Stimulated activated CD4-positive, alpha-beta T cell treated with anti-CD3 and anti-CD28 coated beads, Interleukin-12 subunit alpha, Interleukin-12 subunit beta, amount 100 ng/mL, for 4 hours (primary cell): ENCODE measurements at regions not wholly inside any gene's neighbourhood (a gene's known extent, or its start where the extent isn't known, plus 50 kb on each side); places are given as distances from the start of the nearest gene placed in this dataset.

ENCODE experiments used
- DNase-seq: peaks from one replicate; pipeline ENCODE4 v3.0.0-alpha.2; 2020

DNA sequence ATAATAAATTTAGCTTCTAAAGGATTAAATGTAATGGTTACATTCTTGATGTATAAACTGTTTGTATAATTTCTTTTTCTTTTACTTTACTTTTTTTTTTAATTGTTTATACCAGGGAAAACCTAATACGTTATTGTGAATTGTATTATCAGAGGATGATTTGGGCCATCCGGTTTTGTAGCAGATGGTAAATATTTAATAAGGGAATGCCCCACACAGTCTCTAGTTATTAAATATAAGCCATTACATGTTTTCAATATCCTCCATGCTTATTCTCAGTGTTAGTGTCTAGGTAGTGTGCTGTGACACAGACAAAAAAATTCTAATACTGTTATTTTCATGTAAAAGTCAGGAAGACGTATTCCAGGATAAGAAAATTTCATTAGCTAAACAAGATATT is 553.9 kb downstream of the ZNF804A start:
- DNase-seq = no peak

DNA sequence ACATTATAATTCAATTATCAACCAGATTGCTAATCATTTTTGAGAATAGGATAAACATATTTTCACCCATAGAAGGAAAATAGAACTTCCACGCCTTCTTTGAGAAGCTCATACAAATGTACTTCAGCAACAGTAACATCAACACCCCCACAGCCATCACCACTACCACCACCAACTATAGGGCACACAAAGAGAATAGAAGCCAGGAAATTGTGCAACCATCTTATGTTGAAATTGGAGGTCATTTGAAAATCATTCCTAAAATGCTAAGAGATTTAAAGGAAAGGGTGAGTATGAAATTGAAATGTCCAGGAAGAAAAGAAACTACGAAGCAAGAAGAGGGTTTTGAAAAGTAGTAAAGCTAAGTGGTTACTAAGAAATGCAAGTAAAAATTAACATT is 563.4 kb downstream of the ZNF804A start:
- no peak for DNase-seq

DNA sequence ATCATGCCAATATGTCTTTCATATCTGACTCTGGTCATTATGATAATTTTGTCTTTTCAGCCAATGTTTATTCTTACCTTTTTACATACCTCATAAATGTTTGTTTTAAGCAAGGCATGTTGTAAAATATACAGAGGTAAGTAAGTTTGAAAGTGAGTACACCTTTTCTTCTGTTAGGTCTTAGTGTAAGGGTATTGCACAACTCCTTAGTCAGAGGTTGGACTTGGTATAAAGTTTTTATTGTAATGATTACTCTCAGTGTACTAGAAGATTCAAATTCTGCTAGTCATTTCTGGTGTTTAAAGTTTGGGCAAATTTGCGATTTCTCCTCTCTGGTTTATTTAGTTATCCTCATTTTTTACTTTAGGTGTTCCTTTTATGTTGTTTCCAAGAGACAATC is 564.3 kb upstream of the FSIP2 start:
- no peak for DNase-seq

DNA sequence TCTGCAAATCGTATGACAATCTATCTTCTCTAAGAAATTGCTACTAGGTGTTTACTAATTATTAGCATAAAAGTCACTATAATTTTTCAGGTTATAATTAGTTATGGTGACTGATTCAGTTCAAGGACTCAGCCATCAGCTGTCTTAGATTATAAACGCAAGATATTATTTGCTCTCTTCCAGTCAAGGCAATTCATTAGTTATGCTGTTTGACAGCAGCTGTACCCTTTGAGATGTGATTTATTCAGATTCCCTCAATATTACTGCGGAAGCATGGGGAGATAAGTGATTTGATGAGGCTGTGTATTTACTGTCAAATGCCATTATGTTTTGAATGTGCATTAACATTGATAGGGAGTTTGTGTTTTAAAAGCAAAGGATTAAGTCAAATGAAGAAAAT is 558.9 kb upstream of the FSIP2 start:
- DNase-seq = no peak

DNA sequence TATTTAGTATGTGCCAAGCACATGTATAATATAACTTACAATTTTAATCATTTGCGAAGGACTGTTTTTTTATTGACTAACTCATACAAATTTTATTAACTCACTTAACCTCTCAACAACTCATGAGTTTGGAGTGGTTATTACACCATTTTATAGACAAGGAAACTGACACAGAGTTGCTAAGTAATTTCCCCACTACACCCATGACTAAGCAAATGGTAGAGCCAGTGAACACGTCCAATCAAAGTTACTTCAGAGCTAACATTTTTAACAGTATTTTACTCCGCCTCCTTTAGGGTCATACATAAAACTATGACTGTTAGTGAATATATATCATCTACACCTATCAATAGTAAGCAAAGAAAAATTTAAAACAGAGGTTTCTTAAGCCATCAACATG is 556.7 kb upstream of the FSIP2 start:
- no peak for DNase-seq

DNA sequence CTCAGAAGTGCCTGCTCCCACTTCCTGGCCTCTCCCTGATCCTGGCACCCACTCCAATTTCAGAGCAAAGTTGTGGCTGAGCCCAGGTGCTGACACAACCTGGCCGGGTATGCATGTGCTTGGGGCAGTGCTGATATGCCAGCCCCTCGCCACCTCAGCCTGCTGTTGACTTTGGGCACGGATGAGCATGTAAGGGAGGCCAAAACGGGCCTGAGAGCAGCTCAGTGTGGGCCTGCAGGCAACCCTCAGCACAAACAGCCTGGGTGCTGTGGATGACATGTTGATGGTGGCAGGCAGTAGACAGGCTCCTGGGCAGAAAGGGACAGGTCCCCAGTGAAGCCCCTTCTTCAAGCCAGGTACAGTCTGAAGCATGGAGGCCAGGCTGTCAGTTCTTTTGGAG is 553.6 kb upstream of the FSIP2 start:
- DNase-seq = no peak

DNA sequence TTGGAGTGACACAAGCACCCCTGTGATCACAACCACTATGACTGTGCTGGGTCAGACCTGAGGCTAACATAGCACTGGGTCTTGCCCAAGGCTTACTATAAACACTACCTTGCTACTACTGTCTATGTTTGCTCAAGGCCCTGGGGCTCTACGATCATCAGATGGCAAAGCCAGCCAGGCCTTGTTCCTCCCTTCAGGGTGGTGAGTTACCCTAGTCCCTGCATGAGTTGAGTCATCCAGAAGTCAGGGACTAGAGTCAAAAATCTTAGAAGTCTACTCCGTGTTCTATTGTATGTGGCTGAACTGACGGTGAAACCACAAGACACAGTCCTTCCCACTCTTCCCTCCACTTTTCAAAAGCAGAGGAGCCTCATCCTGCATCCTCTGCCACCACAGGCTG is 551.2 kb upstream of the FSIP2 start:
- no peak for DNase-seq

DNA sequence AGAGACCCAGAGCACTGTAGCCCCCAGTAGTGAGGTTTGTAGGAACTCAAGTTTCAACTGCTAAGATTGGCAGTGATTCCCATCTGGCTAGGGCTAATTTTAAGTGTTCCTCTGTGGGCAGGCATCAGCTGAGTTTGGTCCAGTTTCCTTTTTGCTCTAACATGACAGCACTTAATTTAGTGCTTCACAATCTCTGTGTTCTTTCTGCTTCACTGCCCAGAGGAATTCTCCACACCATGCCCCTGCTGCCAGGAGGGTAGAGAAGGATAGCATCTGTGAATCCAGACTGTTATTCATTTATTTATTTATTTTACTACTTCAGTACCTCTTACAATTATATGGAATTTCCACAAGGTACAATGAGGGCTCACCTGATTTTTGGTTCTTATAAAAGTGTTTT is 549.9 kb upstream of the FSIP2 start:
- DNase-seq = no peak

DNA sequence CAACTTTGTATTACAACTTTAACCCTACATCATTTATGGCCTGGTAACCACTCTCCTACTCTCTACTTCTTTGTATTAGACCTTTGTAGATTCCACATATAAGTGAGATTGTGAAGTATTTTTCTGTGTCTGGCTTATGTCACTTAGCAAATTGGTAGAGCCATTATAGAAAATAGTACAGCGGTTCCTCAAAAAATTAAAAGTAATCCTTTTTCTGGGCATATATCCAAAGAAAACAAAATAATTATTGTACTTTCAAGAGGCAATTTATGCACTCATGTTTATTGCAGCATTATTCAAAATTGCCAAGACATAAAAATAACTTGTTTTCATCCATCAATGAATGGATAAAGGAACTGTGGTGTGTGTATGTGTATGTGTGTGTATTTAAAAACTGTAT is 537.5 kb upstream of the FSIP2 start:
- DNase-seq = no peak

DNA sequence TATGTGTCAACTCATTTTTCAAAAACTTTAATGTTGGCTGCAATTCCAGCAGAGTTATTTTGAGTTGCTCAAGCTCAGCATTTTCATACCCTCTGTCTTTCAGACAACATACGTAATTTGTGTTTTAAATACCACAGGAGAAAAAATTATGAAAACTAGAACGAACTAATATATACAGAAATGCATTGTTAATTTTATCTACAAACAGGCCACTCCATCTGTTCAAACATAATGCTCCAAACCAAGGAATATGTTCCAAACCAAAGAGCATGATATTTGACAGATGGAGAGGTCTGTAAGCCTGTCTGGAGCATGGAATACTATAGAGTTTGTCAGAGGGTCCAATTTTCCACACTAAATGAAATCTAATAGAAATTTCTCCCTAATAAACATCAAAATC is 536.2 kb upstream of the FSIP2 start:
- no peak for DNase-seq

DNA sequence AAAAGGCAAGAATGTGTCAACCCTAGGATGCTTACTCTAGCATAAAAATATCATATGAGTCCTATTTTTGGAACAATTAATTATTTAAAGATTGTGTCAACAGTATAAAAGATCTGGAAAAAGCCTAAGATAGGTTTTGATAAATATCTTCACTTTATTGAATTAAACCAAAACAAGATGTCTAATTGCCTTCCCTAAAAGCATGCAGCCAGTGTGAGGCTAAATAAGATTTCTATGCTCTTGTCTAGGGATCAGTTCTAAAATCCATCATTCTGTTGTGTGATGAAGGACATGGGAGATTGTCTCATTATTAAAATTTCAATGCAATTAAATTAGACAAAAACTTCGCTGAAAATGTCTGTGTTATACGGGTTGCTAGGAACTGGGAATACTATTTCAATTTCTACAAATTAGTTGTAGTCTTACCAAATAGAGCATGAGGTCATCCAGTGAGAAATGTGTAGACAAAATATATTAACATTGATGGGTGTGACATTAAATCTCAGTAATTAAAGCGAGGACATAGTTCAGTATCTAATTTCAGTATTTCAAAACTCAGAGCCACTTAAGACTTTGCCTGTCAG is 535.6 kb upstream of the FSIP2 start:
- DNase-seq = no peak

DNA sequence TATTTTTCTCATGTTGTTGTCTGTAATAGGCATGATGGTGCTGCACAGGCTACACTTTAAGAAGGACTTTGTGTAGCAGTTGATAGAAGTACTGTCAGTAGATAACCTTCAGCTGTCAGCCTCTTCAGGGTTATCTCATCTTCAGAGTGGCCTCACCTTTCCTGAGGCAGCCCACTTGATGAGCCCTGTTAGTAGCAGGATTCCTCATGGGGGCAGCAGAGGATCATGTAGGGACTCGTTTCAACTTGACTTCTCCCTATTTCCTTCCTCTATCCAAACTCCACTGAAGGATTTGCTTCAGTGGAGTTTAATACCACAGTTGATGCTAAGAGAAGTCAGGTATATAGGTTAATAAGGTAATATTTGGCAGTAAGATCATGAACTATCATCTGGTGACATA is 530.3 kb upstream of the FSIP2 start:
- no peak for DNase-seq

DNA sequence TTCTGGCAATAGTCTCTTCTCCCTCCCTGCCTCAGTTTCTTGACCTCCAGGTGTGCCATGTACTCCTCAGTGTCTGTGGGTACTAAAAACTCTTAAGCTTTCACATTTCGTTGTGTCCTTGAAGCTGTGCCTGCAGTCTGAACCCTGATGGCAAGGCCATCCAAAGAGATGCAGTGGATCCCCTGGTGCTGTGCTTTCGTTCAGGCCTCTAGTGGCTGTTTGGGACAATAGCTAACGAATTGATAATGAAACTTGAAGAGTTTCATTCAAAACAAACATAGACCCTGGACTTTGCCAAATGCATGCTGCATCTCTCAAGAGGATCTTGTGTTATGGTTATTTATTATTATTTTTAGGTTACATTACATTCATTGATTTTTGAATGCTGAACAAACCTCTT is 523.1 kb upstream of the FSIP2 start:
- no peak for DNase-seq

DNA sequence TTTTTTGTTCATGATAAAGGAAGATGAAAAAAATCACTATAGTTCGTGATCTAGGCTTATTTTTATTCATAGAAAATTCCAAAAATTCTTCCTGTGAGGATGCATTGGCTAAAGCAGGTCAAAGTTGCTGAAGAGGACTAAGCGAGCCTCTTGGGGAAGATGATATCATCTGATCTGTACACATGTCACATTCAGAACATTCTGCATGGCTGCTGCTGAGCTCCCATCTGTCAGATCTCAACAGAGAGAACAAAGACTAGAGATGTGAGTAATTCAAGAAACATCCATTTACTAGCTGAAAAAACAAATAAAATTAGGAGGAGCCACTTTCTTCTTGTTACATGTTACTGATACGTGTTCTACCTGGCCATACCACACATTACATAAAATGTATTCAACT is 518.6 kb upstream of the FSIP2 start:
- no peak for DNase-seq

DNA sequence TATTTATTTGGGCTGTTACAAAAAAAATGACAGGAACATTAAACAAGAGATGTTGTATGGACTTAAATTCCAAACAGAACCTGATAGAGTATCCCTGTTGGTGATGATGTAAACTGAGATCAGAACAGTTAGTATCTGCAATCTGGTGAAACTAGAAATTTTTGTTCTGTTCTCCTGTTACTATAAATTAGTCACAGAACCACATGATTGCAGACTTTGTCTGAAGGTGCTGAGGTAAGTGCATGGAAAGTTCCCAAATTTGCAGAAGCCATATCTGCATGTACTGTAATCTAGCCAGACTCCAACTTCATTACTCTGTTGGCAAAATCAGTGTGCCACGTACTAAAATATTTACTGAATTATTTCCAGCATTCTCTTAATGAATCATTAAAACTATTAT is 516.3 kb upstream of the FSIP2 start:
- no peak for DNase-seq

DNA sequence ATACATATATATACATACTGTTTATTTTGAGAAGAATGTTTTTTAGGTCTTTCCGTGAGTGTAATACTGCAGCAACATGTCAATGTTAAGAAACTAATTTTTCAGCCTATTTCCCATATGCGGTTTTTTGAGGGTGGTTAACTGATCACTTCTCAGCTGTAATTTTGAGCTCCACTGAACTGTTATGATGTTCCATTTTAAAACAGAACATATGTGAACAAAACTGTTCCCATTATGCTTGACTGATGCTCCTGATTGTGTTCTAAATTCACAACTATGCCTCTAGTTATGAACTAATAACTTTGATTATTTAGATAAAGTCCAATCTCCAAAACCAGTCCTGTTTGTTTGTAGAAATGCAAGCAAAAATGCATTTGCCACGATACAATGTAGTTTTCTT is 511.2 kb upstream of the FSIP2 start:
- DNase-seq = no peak

DNA sequence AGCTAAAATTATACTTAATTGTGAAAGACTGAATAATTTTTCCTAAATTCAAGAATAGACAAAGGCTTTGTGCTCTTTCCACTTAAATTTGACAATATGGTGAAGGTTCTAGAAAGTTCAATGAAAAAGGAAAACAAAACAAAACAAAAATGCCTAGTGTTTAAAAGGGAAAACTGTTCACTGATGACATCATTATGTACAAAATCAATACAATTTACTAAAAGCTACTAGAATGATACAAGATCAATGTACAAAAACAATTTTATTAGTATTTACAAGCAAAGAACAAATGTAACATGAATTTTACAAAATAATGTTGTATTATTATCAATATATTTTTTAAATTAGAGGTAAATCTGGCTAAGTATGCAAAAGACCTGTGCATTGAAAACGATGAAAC is 499.1 kb upstream of the FSIP2 start:
- DNase-seq = no peak

DNA sequence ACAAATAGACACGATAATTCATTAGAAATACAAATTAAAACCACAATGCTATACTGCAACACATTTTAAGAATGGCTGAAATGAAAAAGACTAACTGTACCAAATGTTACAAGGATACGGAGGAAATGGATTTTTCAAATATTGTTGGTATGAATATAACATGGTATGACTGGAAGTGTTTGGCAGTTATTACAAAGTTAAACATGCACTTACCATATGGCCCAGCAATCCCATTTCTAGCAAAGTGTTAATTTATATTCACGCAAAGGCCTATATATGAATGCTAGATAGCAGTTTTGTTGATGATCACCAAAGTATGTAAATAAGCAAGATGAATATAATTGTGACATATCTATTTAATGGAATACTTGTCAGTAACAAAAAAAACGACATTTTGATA is 497.8 kb upstream of the FSIP2 start:
- no peak for DNase-seq

DNA sequence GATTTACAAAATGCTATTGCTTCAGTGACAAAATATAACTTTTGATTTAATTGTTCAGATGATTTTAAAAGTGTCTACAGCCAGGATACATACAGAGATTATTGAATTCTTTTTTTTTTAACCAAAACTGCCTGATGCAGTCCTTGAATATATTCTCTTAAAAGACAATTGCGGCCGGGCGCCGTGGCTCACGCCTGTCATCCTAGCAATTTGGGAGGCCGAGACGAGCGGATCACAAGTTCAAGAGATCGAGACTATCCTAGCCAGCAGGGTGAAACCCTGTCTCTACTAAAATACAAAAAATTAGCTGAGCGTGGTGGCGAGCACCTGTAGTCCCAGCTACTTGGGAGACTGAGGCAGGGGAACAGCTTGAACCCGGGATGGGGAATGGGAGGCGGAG is 497.0 kb upstream of the FSIP2 start:
- no peak for DNase-seq

DNA sequence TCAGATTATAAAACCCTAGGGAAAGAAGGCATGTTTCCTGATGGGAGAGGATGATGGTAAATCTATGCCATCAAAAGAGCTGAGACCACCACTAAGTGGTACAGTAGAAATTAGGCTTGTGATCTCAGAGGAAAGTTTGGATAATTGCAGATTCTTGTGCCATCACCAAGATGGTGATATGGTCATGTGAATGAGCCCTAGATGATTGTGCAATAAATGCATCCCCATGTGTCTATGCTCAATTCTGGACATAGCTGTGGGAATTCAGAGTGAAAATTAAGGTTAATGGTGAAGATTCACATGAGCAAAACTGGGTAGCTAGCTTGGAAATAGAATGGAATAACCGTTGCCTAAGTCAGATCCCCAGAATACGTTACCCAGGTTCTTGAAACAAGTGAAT is 496.1 kb upstream of the FSIP2 start:
- no peak for DNase-seq

DNA sequence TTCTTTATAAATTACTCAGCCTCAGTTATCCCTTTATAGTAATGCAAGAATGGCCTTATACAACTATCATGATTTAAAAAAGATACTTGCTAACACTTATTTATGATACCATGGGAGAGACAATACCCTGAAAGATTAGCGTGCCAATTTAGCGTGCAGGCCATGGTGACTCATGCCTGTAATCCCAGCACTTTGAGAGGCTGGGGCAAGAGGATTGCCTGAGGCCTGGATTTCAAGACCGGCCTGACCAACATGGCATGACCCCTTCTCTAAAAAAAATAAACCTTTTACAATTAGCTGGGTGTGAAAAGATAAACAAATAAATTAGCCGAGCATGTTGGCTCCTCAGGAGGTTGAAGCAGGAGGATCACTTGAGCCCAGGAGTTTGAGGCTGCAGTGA is 493.4 kb upstream of the FSIP2 start:
- DNase-seq = no peak

DNA sequence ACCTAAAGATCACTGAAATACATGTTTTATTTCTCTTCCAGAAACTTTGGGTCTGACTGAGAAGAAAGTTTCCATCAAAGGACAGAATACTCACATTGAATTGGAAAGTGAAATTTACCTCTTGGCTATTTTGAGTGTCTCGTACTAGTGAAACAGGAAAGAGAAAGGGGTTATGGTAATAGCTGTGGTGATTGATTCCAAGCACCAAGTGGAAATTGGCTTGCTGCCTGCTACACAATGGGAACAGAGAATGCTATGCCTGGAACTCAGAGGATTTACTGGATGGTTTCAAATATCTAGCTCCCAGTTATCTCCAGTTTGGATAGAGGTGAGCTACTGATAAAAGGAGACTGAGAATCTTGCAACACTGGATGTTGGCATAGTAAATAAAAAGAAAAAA is 492.8 kb upstream of the FSIP2 start:
- DNase-seq = no peak

DNA sequence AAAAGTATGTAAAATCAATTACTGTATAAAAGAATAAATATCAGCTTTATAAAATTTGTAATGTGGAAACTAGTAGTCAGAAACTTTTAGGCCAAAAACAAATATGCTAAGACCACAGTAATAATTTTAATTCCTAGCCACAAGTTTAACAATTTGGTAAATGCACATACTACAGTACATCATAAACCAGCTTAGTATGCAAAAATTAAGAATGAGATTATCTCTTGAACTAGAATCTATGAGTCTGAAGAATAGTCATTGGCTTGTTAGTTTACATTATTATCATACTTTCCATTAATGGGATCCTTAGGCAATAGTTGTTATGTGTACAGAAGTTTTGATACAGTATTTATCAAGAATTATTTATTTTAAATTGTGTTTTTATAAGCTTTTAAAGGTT is 491.9 kb upstream of the FSIP2 start:
- DNase-seq = no peak

DNA sequence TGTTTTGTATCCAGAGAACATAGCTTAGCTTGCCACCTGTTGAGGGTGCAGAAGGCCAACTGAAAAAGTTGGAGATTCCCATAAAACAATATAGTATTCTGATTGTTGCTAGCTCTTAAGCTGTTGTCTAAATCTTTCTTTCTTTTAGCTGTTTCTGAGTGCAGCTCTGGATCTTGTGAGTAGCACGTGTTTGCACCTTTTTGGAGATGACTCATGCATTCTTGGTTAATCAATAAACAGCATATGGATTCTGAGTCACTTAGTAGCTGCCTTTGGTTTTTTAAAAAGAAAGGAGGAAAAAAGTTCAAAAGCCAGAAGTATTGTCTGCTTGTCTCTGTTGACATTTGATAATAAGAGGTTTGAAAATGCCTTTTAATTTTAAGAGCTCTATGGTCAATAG is 483.0 kb upstream of the FSIP2 start:
- DNase-seq = no peak

DNA sequence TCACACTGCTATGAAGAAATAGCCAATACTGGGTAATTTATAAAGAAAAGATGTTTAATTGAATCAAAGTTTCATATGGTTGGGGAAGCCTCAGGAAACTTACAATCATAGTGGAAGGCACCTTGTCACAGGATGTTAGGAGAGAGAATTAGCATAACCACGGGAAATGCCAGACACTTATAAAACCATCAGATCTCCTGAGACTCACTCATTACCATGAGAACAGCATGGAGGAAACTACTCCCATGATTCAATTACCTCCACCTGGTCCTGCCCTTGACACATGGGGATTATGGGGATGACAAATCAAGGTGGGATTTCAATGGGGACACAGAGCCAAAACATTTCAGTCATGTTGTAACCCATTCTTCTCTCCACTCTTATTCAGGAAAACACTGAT is 472.9 kb upstream of the FSIP2 start:
- DNase-seq = no peak

DNA sequence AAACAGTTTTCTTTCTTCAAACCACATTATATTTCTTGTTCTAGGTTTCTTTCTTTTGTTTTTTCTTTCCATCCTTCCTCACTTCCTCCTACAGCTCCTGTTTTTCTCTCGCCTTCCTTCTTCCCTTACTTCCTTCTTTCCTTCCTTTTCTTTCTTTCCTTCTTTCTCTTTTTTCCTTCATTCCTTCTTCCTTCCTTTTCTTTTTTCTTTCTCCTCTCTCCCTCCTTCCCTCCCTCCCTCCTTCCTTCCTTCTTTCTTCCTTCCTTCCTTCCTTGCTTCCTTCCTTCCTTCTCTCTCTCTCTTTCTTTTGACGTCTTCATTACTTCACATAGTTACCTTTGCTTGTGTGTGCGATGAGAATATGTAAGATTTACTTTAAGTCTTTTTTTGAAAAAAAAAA is 470.0 kb upstream of the FSIP2 start:
- no peak for DNase-seq
